Heart right ventricle (tissue), 16 donors: ENCODE measurements at regions not wholly inside any gene's neighbourhood (a gene's known extent, or its start where the extent isn't known, plus 50 kb on each side); places are given as distances from the start of the nearest gene placed in this dataset.

Experiments
- ATAC-seq, 8 donors: fragments of 200-7000 bp; cut with Tn5 transposase; one replicate each; pipeline ENCODE4 v1.9.1; 2020; ENCODE audit warnings: mild to moderate bottlenecking in 8 of 8, moderate library complexity in 8 of 8, moderate number of reproducible peaks in 1 of 8
- DNase-seq, 2 donors: peaks; one replicate each; pipeline ENCODE4 v3.0.0-alpha.2; 2020
- H3K27ac ChIP-seq, 10 donors: fragments of 200-600 bp; sonication (generic) in 2 of 10; one replicate each; pipeline versions ENCODE4 v1.5.0 to v1.8.0; 2020 to 2022; ENCODE audit warnings: mild to moderate bottlenecking in 3 of 10
- H3K27me3 ChIP-seq, 7 donors: fragments of 200-600 bp; one replicate each; pipeline ENCODE4 v1.8.0; 2021 to 2022; ENCODE audit warnings: mild to moderate bottlenecking in 2 of 7
- H3K36me3 ChIP-seq, 9 donors: fragments of 200-600 bp; sonication (generic) in 1 of 9; one replicate each; pipeline versions ENCODE4 v1.5.0 to v1.8.0; 2020 to 2022; ENCODE audit warnings: mild to moderate bottlenecking in 2 of 9
- H3K4me1 ChIP-seq, 9 donors: fragments of 200-600 bp; sonication (generic) in 1 of 9; one replicate each; pipeline versions ENCODE4 v1.5.0 to v1.8.0; 2020 to 2022; ENCODE audit warnings: mild to moderate bottlenecking in 4 of 9
- H3K4me3 ChIP-seq, 10 donors: fragments of 200-600 bp; sonication (generic) in 2 of 10; one replicate each; pipeline versions ENCODE4 v1.5.0 to v1.8.0; 2020 to 2022; ENCODE audit warnings: mild to moderate bottlenecking in 7 of 10, moderate library complexity in 2 of 10
- H3K9me3 ChIP-seq, 11 donors: fragments of 200-600 bp in 10 of 11; sonication (generic) in 2 of 11; one replicate each; pipeline versions ENCODE4 v1.5.0 to v1.8.0; 2013 to 2022; ENCODE audit warnings: mild to moderate bottlenecking in 2 of 11, control low read depth in 1 of 11, moderate library complexity in 1 of 11
- CTCF ChIP-seq, 9 donors: fragments of 200-600 bp; sonication (generic) in 2 of 9; IDR thresholded peaks; one replicate each; pipeline versions ENCODE4 v1.5.0 to v1.8.0; 2021 to 2022; ENCODE audit warnings: antibody characterized with exemption in 9 of 9, mild to moderate bottlenecking in 5 of 9, moderate library complexity in 1 of 9
- WGBS, 2 donors: extraction: QIAGEN DNeasy Blood & Tissue Kit; methylation state at CpG; one replicate each; pipeline ENCODE4 v1.1.7; 2013; ENCODE audit warnings: inconsistent platforms in 1 of 2; 5-methylcytosine and 5-hydroxymethylcytosine counted together
- intact Hi-C, 10 donors: fragments of 100-400 bp; cut with DNase I; formaldehyde crosslinking; loops; one replicate each; pipeline versions ENCODE4 v1.11.1 to v1.14.2; 2022
- donor health status: Arrhythmogenic right ventricular cardiomyopathy.
- donor health status: ischemic (EF 13 %, LVEDD 7.1; RV severe dilation, severe dysfunction).
- donor health status: healthy with polysubstance abuse.
- donor health status: DM: no; HTN: yes; CAD: no.
- donor health status: DM: no; HTN: no; CAD: no.
- donor health status: ischemic (EF 25% LVEDD 6.9; RV normal size, moderate dysfunction).
- donor health status: ischemic (EF 25% LVEDD 5.7; RV mildly dilated, moderate dysfunction).
- donor health status: healthy.
- donor health status: DM: yes; HTN: yes; CAD: no.
- donor health status: Ischemic cardiomyopathy.
- donor health status: ischemic (EF 35%, LVEDD 5.7; RV mildly dilated, moderate dysfunction).
- donor health status: nonischemic (EF 11% LVEDD 7.7; RV severe dilation, severe dysfunction).
- donor health status: DM: yes; HTN: yes; CAD: no.
- donor health status: PGD.
- donor health status: ischemic (EF 29% LVEDD 5.4; RV normal size, mild dysfunction).
- donor health status: nonischemic (EF 23%, LVEDD 6.1; RV moderate dilation, normal function).

DNA sequence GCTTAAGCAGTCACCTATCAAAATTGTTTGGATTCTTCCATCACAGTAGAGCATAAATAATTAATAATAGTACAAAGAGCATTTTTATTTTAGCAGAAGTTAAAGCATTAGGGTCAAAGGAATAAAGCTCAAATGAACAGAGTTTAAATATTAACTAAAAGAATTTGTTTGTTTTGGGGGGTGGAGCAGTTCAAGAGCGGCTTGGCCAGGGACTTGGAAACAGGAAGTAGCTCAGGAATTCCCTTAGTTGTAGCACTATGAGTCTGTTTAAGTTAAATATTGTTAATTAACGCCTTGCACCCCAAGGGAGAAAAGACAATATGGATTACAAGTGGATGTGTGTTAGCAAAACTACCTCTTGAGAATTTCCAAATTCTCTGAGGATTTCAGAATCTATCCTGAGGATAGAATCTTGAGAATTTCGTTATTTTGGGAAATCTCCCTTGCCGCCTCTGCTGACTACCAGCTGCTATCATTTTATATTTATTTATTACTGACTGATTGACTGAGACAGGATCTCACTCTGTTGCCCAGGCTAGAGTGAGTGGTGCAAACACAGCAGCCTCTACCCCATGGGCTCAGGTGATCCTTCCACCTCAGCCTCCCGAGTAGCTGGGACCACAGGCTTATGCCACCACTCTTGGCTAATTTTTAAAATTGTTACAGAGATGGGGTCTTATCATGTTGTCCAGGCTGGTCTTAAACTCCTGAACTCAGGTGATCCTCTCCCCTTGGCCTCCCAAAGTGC is 96.7 kb upstream of the CHD1 start:
- 58 to 73% methylated on average over 5 of the region's 5 CpGs for WGBS, 2 donors
- Histone ChIP-seq H3K27me3 (no peaks in the 10 kb centered on the region), H3K4me3 (no peak overlapping the region), H3K9me3 (no peaks in the 10 kb centered on the region), H3K36me3 (no peaks in the 10 kb centered on the region), H3K27ac (peak overlapping the region in 1 of 10 donors; percentile 85), H3K4me1 (peaks cover 0 to 52% (median 4%) of the 10 kb centered on the region in 9 donors)
- no peak for TF ChIP-seq CTCF (IDR thresholded peaks at IDR 0.05)
- no peak for DNase-seq
- intact Hi-C loops = loop anchor here in 1 of 10 donors (10.0 kb wide), 1 partner anchor 71 kb away; no protein-coding TSS in a partner anchor
- ATAC-seq = no peak

DNA sequence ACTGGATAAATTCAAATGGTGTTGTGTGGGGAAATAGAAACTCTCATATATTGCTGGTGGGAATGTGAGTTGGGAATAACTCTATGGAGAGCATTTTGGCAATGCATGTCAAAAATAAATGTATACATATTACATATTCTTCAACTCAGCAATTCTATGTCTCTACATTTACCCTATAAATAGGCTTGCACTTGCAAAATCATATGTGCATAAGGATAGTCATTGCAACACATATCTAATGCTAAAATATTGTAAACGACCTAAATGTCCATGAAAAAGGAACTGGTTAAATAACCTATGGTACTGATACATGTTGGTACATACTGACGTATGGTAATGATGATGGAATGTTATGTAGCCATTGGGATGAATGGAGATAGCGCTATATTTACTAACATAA is 94.5 kb upstream of the CHD1 start:
- no peaks in the 10 kb centered on the region for H3K36me3 ChIP-seq

DNA sequence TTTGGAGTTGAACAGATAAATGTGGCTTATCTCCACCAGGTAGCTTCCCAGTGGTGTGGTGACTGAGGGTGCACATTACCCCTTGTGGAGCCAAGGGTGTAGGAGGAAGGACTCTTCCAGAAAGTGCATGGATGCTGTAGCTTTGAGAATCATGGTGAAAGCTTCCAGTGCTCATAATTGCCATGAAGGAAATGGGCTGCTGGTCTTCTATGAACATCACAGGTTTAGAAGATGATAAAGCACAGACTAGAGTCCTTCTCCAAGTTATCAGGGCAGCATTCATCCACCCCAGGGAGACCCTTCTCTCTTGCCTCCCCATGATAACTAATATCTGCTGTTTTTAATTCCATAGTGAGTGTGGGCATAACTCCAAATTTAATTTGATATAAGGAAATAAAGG is 93.4 kb upstream of the CHD1 start:
- H3K27me3 ChIP-seq = no peaks in the 10 kb centered on the region
- no peak for ATAC-seq
- intact Hi-C loops = loop anchor here in 1 of 10 donors (10.0 kb wide), 1 partner anchor 67 kb away; no protein-coding TSS in a partner anchor
- no peak overlapping the region for H3K4me3 ChIP-seq
- no peak for DNase-seq
- H3K4me1 ChIP-seq = peaks cover 0 to 41% (median 7%) of the 10 kb centered on the region in 9 donors
- TF ChIP-seq CTCF (IDR thresholded peaks at IDR 0.05) = no peak
- H3K9me3 ChIP-seq = no peaks in the 10 kb centered on the region
- H3K36me3 ChIP-seq = no peaks in the 10 kb centered on the region
- no peak overlapping the region for H3K27ac ChIP-seq

More for the DNA sequence above, 94.5 kb upstream of the CHD1 start:
- no peaks in the 10 kb centered on the region for H3K9me3 ChIP-seq
- no peak for TF ChIP-seq CTCF (IDR thresholded peaks at IDR 0.05)
- no peak for DNase-seq
- H3K27me3 ChIP-seq = no peaks in the 10 kb centered on the region
- no peak overlapping the region for H3K4me3 ChIP-seq
- intact Hi-C loops = loop anchor here in 1 of 10 donors (10.0 kb wide), 1 partner anchor 69 kb away; no protein-coding TSS in a partner anchor
- peaks cover 0 to 52% (median 7%) of the 10 kb centered on the region in 9 donors for H3K4me1 ChIP-seq
- ATAC-seq = no peak
- WGBS, 2 donors = 83 to 86% methylated on average over 3 of the region's 3 CpGs
- no peak overlapping the region for H3K27ac ChIP-seq

DNA sequence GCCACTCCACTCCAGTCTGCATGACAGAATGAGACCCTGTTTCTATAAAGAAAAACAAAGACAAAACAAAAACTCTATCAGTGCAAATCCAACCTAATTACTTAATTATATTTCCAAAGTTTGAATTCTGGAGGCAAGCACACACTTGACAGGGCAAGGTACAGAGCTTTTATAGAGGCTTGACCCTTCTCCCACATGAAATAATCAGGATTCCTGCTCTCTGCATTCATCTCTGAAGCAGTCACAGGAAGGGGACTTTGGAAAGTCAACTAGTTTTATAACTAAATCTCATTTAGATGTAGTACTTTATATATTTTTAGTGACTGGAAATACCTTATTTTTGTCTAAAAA is 91.9 kb upstream of the CHD1 start:
- TF ChIP-seq CTCF (IDR thresholded peaks at IDR 0.05) = no peak
- Histone ChIP-seq H3K4me1 (peaks cover 0 to 26% (median 0%) of the 10 kb centered on the region in 9 donors), H3K9me3 (no peaks in the 10 kb centered on the region), H3K36me3 (no peaks in the 10 kb centered on the region), H3K27me3 (no peaks in the 10 kb centered on the region), H3K27ac (no peak overlapping the region), H3K4me3 (no peak overlapping the region)
- no peak for ATAC-seq
- no peak for DNase-seq
- intact Hi-C loops = loop anchor here in 1 of 10 donors (10.0 kb wide), 1 partner anchor 66 kb away; no protein-coding TSS in a partner anchor
